Spleen (tissue), 11 donors: ENCODE measurements at regions not wholly inside any gene's neighbourhood (a gene's known extent, or its start where the extent isn't known, plus 50 kb on each side); places are given as distances from the start of the nearest gene placed in this dataset.

ENCODE experiments used
- DNase-seq: peaks from one replicate; pipeline ENCODE4 v3.0.0-alpha.2; 2020
- H3K27ac ChIP-seq, 8 donors: fragments of 200-600 bp; sonication (generic) in 7 of 8; 1 replicate in 4 of 8; 2 replicates in 4 of 8; pipeline versions ENCODE4 v1.5.0 to v1.8.0; 2016 to 2021; ENCODE audit warnings: inconsistent platforms in 4 of 8, mild to moderate bottlenecking in 4 of 8, moderate library complexity in 1 of 8
- H3K27me3 ChIP-seq, 7 donors: fragments of 200-600 bp; sonication (generic) in 6 of 7; replicated peaks in 1 of 7; 1 replicate in 4 of 7; 2 replicates in 3 of 7; pipeline versions ENCODE4 v1.5.0 to v1.8.0; 2016 to 2021; ENCODE audit warnings: inconsistent platforms in 3 of 7, mild to moderate bottlenecking in 1 of 7
- H3K36me3 ChIP-seq, 6 donors: fragments of 200-600 bp; sonication (generic) in 5 of 6; 1 replicate in 4 of 6; 2 replicates in 2 of 6; pipeline versions ENCODE4 v1.5.0 to v1.8.0; 2016 to 2021; ENCODE audit warnings: inconsistent platforms in 2 of 6
- H3K4me1 ChIP-seq, 6 donors: fragments of 200-600 bp; sonication (generic) in 5 of 6; 1 replicate in 3 of 6; 2 replicates in 3 of 6; pipeline versions ENCODE4 v1.5.0 to v1.8.0; 2016 to 2021; ENCODE audit warnings: inconsistent platforms in 3 of 6
- H3K4me3 ChIP-seq, 8 donors: fragments of 200-600 bp; sonication (generic) in 7 of 8; 1 replicate in 4 of 8; 2 replicates in 4 of 8; pipeline versions ENCODE4 v1.5.0 to v1.8.0; 2016 to 2021; ENCODE audit warnings: inconsistent platforms in 4 of 8, mild to moderate bottlenecking in 4 of 8, moderate library complexity in 2 of 8
- H3K9me3 ChIP-seq, 8 donors: fragments of 200-600 bp; sonication (generic) in 7 of 8; 1 replicate in 4 of 8; 2 replicates in 4 of 8; pipeline versions ENCODE4 v1.5.0 to v1.8.0; 2016 to 2021; ENCODE audit warnings: inconsistent platforms in 4 of 8
- POLR2A ChIP-seq, 3 donors: fragments of 450-650 bp; IDR thresholded peaks; one replicate each; pipeline ENCODE4 v1.5.1; 2017; ENCODE audit warnings: antibody characterized with exemption in 3 of 3, mild to moderate bottlenecking in 1 of 3
- POLR2AphosphoS5 ChIP-seq, 3 donors: sonication (generic); formaldehyde crosslinking; IDR thresholded peaks; one replicate each; pipeline ENCODE4 v1.5.1; 2017; ENCODE audit warnings: antibody characterized with exemption in 3 of 3
- WGBS, 5 donors: extraction: QIAGEN DNeasy Blood & Tissue Kit in 3 of 5; methylation state at CpG; one replicate each; pipeline versions ENCODE4 v1.1.5 to v1.1.7; 2013 to 2018; 5-methylcytosine and 5-hydroxymethylcytosine counted together
- intact Hi-C: fragments of 100-400 bp; cut with DNase I; formaldehyde crosslinking; loops from one replicate; pipeline ENCODE4 v1.15.0; 2023; ENCODE audit warnings: low total_unique reads
- TF ChIP-seq, protein P1 (sequence below), 11 experiments: fragments of 200-600 bp in 7 of 11; fragments of 450-650 bp in 4 of 11; sonication (generic) in 4 of 11; IDR thresholded peaks in 8 of 11; conservative IDR thresholded peaks in 3 of 11; 1 replicate in 7 of 11; 2 replicates in 4 of 11; pipeline versions ENCODE4 v1.4.0 to v1.8.0; 2016 to 2021; ENCODE audit warnings: antibody characterized with exemption in 11 of 11, inconsistent platforms in 4 of 11, mild to moderate bottlenecking in 1 of 11
- donor health status: healthy with polysubstance abuse.
- donor health status: DM: no; HTN: no; CAD: no; lungs with moderate emphysema.
- donor health status: DM: no; HTN: no; CAD: no.
- donor health status: Bipolar disorder and iron deficiency.
- donor health status: healthy.
- donor health status: DM: no; HTN: no; CAD: no.
- donor health status: DM: yes; HTN: yes; CAD: no.

DNA sequence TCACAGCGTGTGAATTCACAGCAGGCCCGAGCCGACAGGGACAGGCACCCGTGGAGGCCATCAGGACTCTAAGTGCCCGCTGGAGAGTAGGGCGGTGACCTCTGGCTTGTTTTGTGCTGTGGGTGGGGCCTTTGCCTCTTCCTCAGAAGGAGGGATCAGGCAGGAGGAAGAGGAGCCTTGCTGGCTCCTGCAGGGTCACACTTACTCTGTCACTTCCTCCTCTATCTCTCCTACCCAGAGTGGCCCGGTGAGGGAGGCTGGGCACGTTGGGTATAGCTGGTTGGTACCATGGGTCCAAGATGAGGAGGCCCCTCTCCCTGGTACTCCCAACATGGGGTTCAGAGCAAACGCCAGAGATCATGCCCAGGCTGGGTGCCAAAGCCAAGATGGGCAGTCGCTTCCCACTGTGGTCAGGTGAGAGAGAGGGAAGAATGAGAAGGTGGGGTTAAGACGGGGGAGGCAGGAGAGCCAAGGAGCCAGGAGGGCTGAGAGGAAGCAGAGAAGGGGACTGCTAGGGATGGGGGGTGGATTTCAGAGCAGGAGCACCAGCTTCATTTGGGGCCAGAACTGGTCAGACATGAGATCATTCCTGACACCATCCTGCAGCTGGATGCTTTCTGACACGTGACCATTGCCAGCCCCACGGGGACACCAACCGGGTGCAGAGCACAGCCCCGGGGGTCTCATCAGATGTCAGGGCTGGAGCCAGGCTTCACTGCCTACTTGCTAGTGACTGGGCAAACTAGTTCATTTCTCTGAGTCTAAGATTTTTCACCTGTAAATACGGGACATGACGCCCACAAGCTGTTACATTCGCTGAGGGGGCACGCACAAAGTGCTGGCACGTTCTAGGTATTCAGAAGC, 54.8 kb upstream of the CACUL1 start:
- DNase-seq: no peak
- Histone ChIP-seq H3K9me3 (no peaks in the 10 kb centered on the region), H3K36me3 (no peaks in the 10 kb centered on the region), H3K4me1 (no peaks in the 10 kb centered on the region), H3K27ac (no peak overlapping the region), H3K27me3 (peaks cover 0 to 4% (median 0%) of the 10 kb centered on the region in 7 donors), H3K4me3 (no peak overlapping the region)
- TF ChIP-seq POLR2A (IDR thresholded peaks at IDR 0.05) (no peak), POLR2AphosphoS5 (IDR thresholded peaks at IDR 0.05) (no peak)
- TF ChIP-seq, protein P1, sequence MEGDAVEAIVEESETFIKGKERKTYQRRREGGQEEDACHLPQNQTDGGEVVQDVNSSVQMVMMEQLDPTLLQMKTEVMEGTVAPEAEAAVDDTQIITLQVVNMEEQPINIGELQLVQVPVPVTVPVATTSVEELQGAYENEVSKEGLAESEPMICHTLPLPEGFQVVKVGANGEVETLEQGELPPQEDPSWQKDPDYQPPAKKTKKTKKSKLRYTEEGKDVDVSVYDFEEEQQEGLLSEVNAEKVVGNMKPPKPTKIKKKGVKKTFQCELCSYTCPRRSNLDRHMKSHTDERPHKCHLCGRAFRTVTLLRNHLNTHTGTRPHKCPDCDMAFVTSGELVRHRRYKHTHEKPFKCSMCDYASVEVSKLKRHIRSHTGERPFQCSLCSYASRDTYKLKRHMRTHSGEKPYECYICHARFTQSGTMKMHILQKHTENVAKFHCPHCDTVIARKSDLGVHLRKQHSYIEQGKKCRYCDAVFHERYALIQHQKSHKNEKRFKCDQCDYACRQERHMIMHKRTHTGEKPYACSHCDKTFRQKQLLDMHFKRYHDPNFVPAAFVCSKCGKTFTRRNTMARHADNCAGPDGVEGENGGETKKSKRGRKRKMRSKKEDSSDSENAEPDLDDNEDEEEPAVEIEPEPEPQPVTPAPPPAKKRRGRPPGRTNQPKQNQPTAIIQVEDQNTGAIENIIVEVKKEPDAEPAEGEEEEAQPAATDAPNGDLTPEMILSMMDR (IDR thresholded peaks at IDR 0.05 in 8 of 11, conservative IDR thresholded peaks at IDR 0.05 in 3 of 11): no peak
- intact Hi-C loops: no loop called here
- 67 to 74% (median 71%) methylated on average over 19 to 20 of the region's 20 CpGs for WGBS, 5 donors

DNA sequence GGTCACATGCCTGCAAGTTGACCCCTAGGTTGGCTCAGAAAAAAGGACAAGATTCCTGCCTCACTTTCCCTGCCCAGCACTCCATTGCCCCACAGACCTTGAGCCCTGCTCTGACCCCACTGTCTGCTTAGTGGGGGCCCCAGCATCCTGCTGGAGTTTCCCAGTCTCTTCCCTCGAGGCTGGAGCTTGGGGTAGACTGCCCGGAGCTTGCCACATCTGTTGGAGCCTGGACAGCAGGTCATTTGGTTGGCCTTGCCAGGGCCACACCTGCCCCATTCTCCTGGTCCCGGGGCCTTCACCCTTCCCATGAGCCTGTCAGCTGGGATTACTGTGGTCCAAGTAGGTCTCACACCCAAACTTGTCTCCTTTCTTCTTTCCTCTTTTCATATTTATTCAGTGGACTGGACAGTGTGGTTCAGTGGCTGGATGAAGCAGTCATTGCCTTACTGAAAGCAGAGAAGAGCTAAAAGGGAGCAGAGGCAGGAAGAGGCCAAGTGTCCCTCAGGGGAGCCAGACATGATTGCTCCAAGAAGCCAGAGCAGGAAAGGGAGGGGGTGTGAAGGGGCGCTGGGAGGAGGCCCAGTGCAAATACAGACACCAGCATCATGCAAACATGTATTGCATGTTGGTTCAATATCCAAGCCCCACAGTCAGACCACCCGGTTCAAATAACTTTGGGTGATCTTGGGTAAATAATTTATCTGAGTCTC, 56.2 kb upstream of the CACUL1 start:
- Histone ChIP-seq H3K36me3 (no peaks in the 10 kb centered on the region), H3K27ac (no peak overlapping the region), H3K9me3 (no peaks in the 10 kb centered on the region), H3K4me1 (no peaks in the 10 kb centered on the region), H3K4me3 (no peak overlapping the region), H3K27me3 (peaks cover 0 to 4% (median 0%) of the 10 kb centered on the region in 7 donors)
- intact Hi-C loops: no loop called here
- WGBS, 5 donors: 49 to 68% (median 59%) methylated on average over 5 of the region's 5 CpGs
- no peak for TF ChIP-seq POLR2AphosphoS5 (IDR thresholded peaks at IDR 0.05)
- TF ChIP-seq, protein P1 (IDR thresholded peaks at IDR 0.05 in 8 of 11, conservative IDR thresholded peaks at IDR 0.05 in 3 of 11): no peak
- no peak for TF ChIP-seq POLR2A (IDR thresholded peaks at IDR 0.05)
- DNase-seq: no peak

DNA sequence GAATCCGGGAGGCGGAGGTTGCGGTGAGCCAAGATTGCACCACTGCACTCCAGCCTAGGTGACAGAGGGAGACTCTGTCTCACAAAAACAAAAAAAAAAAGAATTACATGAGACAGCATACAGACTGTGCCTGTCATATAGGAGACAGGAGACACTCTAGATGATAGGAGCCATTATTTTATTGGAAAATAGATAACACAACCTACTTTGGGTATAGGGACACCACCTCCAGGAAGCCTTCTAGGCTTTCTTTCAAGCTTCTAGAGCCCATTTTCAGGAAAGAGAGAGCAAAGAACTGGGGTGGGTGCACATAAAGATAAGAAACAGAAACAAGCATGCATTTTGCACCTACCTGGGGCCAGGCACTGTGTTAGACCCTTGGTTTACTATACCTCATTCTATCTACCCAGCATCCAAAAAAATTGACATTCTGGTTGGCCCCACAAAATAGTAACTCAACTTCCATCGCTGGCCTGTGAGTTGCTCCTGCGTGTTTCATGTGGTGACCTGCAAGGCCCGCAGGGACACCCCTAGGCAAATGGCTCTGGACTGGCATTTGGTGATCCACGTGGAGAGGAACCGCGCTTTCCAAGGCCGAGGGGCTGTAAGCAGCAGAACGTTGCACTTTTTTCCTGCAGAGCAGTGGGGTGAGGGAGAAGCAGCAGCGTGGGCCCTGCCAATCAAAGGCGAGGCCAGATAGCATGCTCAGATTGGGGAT, 57.1 kb upstream of the CACUL1 start:
- Histone ChIP-seq H3K27me3 (peaks cover 0 to 4% (median 0%) of the 10 kb centered on the region in 7 donors), H3K36me3 (no peaks in the 10 kb centered on the region), H3K27ac (no peak overlapping the region), H3K4me3 (no peak overlapping the region), H3K4me1 (no peaks in the 10 kb centered on the region), H3K9me3 (no peaks in the 10 kb centered on the region)
- intact Hi-C loops: no loop called here
- WGBS, 5 donors: 71 to 81% (median 75%) methylated on average over 12 to 13 of the region's 13 CpGs
- TF ChIP-seq POLR2A (IDR thresholded peaks at IDR 0.05) (no peak), POLR2AphosphoS5 (IDR thresholded peaks at IDR 0.05) (no peak)
- TF ChIP-seq, protein P1 (IDR thresholded peaks at IDR 0.05 in 8 of 11, conservative IDR thresholded peaks at IDR 0.05 in 3 of 11): no peak
- no peak for DNase-seq
